ENCODE measurements at regions not wholly inside any gene's neighbourhood (a gene's known extent, or its start where the extent isn't known, plus 50 kb on each side); places are given as distances from the start of the nearest gene placed in this dataset.

DNA sequence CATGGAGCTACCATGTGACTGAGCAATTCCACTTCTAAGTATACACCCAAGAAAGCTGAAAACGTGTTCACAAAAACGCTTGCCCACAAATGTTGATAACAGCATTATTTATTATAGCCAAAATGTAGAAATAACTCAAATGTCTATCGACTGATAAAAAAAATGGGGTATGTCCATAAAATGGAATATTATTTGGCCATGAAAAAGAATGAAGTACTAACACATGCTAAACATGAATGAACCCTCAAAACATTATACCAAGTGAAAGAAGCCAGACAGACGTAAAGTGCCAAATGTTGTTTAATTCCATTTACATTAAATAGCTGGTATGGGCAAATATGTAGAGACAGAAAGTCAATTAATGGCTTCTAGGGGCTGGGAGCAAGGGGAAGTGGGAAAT, 184.9 kb upstream of the IRX2 start:
- Histone ChIP-seq H4K20me1 (ENCODE audit: insufficient read depth) (no peaks in the 10 kb centered on the region), H3K79me2 (ENCODE audit: insufficient read depth) (no peaks in the 10 kb centered on the region), H2AFZ (ENCODE audit: low read depth) (no peak overlapping the region), H3K36me3 (replicated peaks in 1 of 2; ENCODE audit: control insufficient read depth in 1 of 2, insufficient read depth in 2 of 2, low read length in 1 of 2) (no peaks in the 10 kb centered on the region), H3K27me3 (ENCODE audit: insufficient read depth) (no peaks in the 10 kb centered on the region), H3F3A (replicated peaks; ENCODE audit: insufficient read depth) (no peaks in the 10 kb centered on the region), H3K9me2 (no peaks in the 10 kb centered on the region), H3K4me1 (ENCODE audit: control insufficient read depth in 1 of 2, insufficient read depth in 2 of 2, low read depth in 1 of 2, low read length in 1 of 2) (no peaks in the 10 kb centered on the region), H3K27ac (ENCODE audit: low read depth in 2 of 2, low read length in 1 of 2) (no peak overlapping the region), H3K9me3 (no peaks in the 10 kb centered on the region; the same call in 1 of the 2 replicates), H3K9ac (no peak overlapping the region), H3K4me2 (no peak overlapping the region), H3K4me3 (ENCODE audit: low read depth in 2 of 2, low read length in 1 of 2) (no peak overlapping the region)
- no peak for DNase-seq
- ChIA-PET CTCF (interaction anchor here (0.9 kb wide), 1 partner anchor 11 kb away, joined by 4 read pairs; no protein-coding TSS in a partner anchor), POLR2A (no interaction called here)
- WGBS (ENCODE audit: low lambda C conversion rate) = 4% methylated on average over 4 of the region's 4 CpGs
- TF ChIP-seq FOXJ3 (CRISPR knock-in tag; IDR thresholded peaks at IDR 0.05) (no peak), NRF1 (IDR thresholded peaks at IDR 0.05; ENCODE audit: low read depth, low read length) (no peak)

- H2AFZ ChIP-seq (ENCODE audit: low read depth) = no peak overlapping the region
- 0 out of 2 replicates have a peak, but pooled peaks cover 2% of the 10 kb centered on the region for H3K9me2 ChIP-seq
- H3K9ac ChIP-seq = no peak overlapping the region
- WGBS (ENCODE audit: low lambda C conversion rate) = 1% methylated on average over 8 of the region's 10 CpGs
- no peak overlapping the region for H3K4me3 ChIP-seq (ENCODE audit: low read depth in 2 of 2, low read length in 1 of 2)
- no peaks in the 10 kb centered on the region for H3K36me3 ChIP-seq (replicated peaks in 1 of 2; ENCODE audit: control insufficient read depth in 1 of 2, insufficient read depth in 2 of 2, low read length in 1 of 2)
- ChIA-PET POLR2A (no interaction called here), CTCF (no interaction called here)
- no peaks in the 10 kb centered on the region for H3F3A ChIP-seq (replicated peaks; ENCODE audit: insufficient read depth)
- no peak overlapping the region for H3K27ac ChIP-seq (ENCODE audit: low read depth in 2 of 2, low read length in 1 of 2)
- H3K4me2 ChIP-seq = no peak overlapping the region
- H3K79me2 ChIP-seq (ENCODE audit: insufficient read depth) = no peaks in the 10 kb centered on the region
- H4K20me1 ChIP-seq (ENCODE audit: insufficient read depth) = no peaks in the 10 kb centered on the region
- no peak for DNase-seq
- TF ChIP-seq, protein P1, sequence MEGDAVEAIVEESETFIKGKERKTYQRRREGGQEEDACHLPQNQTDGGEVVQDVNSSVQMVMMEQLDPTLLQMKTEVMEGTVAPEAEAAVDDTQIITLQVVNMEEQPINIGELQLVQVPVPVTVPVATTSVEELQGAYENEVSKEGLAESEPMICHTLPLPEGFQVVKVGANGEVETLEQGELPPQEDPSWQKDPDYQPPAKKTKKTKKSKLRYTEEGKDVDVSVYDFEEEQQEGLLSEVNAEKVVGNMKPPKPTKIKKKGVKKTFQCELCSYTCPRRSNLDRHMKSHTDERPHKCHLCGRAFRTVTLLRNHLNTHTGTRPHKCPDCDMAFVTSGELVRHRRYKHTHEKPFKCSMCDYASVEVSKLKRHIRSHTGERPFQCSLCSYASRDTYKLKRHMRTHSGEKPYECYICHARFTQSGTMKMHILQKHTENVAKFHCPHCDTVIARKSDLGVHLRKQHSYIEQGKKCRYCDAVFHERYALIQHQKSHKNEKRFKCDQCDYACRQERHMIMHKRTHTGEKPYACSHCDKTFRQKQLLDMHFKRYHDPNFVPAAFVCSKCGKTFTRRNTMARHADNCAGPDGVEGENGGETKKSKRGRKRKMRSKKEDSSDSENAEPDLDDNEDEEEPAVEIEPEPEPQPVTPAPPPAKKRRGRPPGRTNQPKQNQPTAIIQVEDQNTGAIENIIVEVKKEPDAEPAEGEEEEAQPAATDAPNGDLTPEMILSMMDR (IDR thresholded peaks at IDR 0.05) = no peak
- TF ChIP-seq SMC3 (IDR thresholded peaks at IDR 0.05; ENCODE audit: low read depth, low read length) (no peak), TAF1 (IDR thresholded peaks at IDR 0.05; ENCODE audit: borderline replicate concordance, low read depth, low read length) (no peak), RAD21 (IDR thresholded peaks at IDR 0.05; ENCODE audit: low read length) (no peak), SIN3A (IDR thresholded peaks at IDR 0.05; ENCODE audit: borderline replicate concordance, low read depth, low read length) (no peak)
- no peaks in the 10 kb centered on the region for H3K27me3 ChIP-seq (ENCODE audit: insufficient read depth)
- H3K4me1 ChIP-seq (ENCODE audit: control insufficient read depth in 1 of 2, insufficient read depth in 2 of 2, low read depth in 1 of 2, low read length in 1 of 2) = no peaks in the 10 kb centered on the region
- no peaks in the 10 kb centered on the region for H3K9me3 ChIP-seq
Measured at GRCh38 chr5:2929779-2930178, 178.3 kb upstream of the IRX2 start.

DNA sequence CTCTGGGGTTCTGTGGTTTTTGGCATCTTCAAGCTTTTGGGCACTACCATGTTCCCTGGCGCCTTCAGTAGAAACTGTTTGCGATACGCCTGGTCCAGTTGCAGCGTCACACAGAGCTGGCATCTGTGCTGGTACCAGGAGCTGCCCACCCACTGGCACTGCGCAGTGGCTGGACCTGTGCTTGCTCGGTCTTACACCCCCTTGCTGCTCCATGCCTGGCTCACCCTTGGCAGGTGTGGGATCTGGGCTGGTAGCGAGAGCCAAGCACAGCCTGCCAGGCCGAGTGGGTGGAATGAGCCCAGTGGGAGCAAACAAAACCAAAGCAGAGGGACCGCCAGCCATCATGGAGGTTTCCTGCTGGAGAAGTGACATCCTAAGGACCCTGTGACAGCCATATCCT, 170.2 kb upstream of the IRX2 start:
- Histone ChIP-seq H3K27me3 (ENCODE audit: insufficient read depth) (no peaks in the 10 kb centered on the region), H3K9me3 (no peaks in the 10 kb centered on the region), H2AFZ (ENCODE audit: low read depth) (no peak overlapping the region), H3K27ac (ENCODE audit: low read depth in 2 of 2, low read length in 1 of 2) (no peak overlapping the region), H3K4me3 (ENCODE audit: low read depth in 2 of 2, low read length in 1 of 2) (no peak overlapping the region), H3K4me1 (ENCODE audit: control insufficient read depth in 1 of 2, insufficient read depth in 2 of 2, low read depth in 1 of 2, low read length in 1 of 2) (no peaks in the 10 kb centered on the region), H3K4me2 (no peak overlapping the region), H4K20me1 (ENCODE audit: insufficient read depth) (no peaks in the 10 kb centered on the region), H3K9me2 (0 out of 2 replicates have a peak, but pooled peaks cover under 1% of the 10 kb centered on the region), H3K9ac (no peak overlapping the region), H3K36me3 (replicated peaks in 1 of 2; ENCODE audit: control insufficient read depth in 1 of 2, insufficient read depth in 2 of 2, low read length in 1 of 2) (no peaks in the 10 kb centered on the region), H3K79me2 (ENCODE audit: insufficient read depth) (no peaks in the 10 kb centered on the region), H3F3A (replicated peaks; ENCODE audit: insufficient read depth) (no peaks in the 10 kb centered on the region)
- no peak for DNase-seq
- ChIA-PET POLR2A (no interaction called here), CTCF (no interaction called here)
- TF ChIP-seq RFX5 (IDR thresholded peaks at IDR 0.05; ENCODE audit: low read length) (no peak), SIN3A (IDR thresholded peaks at IDR 0.05; ENCODE audit: borderline replicate concordance, low read depth, low read length) (no peak), MAX (IDR thresholded peaks at IDR 0.05; ENCODE audit: low read depth) (no peak), JUND (IDR thresholded peaks at IDR 0.05) (no peak), SMC3 (IDR thresholded peaks at IDR 0.05; ENCODE audit: low read depth, low read length) (no peak), RCOR1 (IDR thresholded peaks at IDR 0.05; ENCODE audit: low read length) (no peak)
- TF ChIP-seq, protein P2, sequence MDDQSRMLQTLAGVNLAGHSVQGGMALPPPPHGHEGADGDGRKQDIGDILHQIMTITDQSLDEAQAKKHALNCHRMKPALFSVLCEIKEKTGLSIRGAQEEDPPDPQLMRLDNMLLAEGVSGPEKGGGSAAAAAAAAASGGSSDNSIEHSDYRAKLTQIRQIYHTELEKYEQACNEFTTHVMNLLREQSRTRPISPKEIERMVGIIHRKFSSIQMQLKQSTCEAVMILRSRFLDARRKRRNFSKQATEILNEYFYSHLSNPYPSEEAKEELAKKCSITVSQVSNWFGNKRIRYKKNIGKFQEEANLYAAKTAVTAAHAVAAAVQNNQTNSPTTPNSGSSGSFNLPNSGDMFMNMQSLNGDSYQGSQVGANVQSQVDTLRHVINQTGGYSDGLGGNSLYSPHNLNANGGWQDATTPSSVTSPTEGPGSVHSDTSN (IDR thresholded peaks at IDR 0.05) = no peak
- WGBS (ENCODE audit: low lambda C conversion rate) = 2% methylated on average over 6 of the region's 9 CpGs
